Upper lobe of right lung (tissue), 1 donor: ENCODE measurements at regions not wholly inside any gene's neighbourhood (a gene's known extent, or its start where the extent isn't known, plus 50 kb on each side); places are given as distances from the start of the nearest gene placed in this dataset.

Experiments used
- ATAC-seq: fragments of 200-7000 bp; cut with Tn5 transposase; one replicate; pipeline ENCODE4 v1.9.1; 2020; ENCODE audit warnings: mild to moderate bottlenecking, moderate library complexity
- DNase-seq: peaks from one replicate; pipeline ENCODE4 v3.0.0-alpha.2; 2020
- H3K27ac ChIP-seq: fragments of 200-600 bp; one replicate; pipeline ENCODE4 v1.8.0; 2022
- H3K27me3 ChIP-seq: fragments of 200-600 bp; one replicate; pipeline ENCODE4 v1.8.0; 2022; ENCODE audit warnings: mild to moderate bottlenecking
- H3K36me3 ChIP-seq: fragments of 200-600 bp; one replicate; pipeline ENCODE4 v1.8.0; 2022
- H3K4me1 ChIP-seq: fragments of 200-600 bp; one replicate; pipeline ENCODE4 v1.8.0; 2022
- H3K4me3 ChIP-seq: fragments of 200-600 bp; one replicate; pipeline ENCODE4 v1.8.0; 2022; ENCODE audit warnings: mild to moderate bottlenecking
- H3K9me3 ChIP-seq: fragments of 200-600 bp; one replicate; pipeline ENCODE4 v1.8.0; 2022
- intact Hi-C: fragments of 100-400 bp; cut with DNase I; formaldehyde crosslinking; loops from one replicate; pipeline ENCODE4 v1.11.0; 2022
- TF ChIP-seq, protein P1 (sequence below): fragments of 200-600 bp; IDR thresholded peaks from one replicate; pipeline ENCODE4 v1.8.0; 2022; ENCODE audit warnings: antibody characterized with exemption
- donor health status: DM: no; HTN: yes; CAD: no; lungs with severe emphysema.

DNA sequence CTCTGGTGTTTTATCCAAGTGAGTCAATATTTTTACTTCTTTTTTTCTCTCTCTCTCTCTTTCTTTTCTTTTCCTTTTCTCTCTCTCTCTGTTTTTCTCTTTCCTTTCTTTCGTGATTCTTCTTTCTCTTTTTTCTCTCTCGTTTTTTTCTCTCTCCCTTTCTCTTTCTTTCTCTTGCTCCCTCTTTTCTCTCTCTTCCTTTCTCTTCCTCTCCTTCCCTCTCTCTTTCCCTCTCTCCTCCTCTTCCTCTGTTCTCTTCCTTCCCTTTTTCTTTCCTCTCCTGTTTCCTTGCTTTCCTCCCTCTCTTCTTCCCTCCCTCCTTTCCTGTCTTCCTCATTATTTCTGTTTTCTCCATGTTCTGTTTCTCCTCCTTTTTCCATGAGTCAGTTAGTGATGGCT lies 641.5 kb downstream of the FGF9 start:
- Histone ChIP-seq H3K9me3 (no peaks in the 10 kb centered on the region), H3K27ac (no peak overlapping the region)
- ATAC-seq, result no peak

DNA sequence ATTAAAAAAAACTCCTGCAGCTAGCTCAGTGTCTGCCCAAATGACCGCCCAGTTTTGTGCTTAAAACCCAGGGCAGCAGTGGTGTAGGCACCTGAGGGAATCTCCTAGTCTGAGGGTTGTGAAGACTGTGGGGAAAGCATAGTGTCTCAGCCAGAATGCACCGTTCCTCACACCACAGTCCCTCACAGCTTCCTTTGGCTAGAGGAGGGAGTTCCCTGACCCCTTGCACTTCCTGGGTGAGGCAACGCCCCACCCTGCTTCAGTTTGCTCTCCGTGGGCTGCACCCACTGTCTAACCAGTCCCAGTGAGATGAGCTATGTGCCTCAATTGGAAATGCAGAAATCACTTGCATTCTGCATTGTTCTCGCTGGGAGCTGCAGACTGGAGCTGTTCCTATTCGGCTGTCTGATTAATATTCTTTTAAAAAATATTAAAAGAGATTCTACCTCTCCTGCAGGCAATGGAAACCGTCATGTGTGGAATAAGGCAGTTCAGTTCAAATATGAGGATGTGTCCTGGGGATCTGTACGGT lies 645.7 kb downstream of the FGF9 start:
- TF ChIP-seq, protein P1, sequence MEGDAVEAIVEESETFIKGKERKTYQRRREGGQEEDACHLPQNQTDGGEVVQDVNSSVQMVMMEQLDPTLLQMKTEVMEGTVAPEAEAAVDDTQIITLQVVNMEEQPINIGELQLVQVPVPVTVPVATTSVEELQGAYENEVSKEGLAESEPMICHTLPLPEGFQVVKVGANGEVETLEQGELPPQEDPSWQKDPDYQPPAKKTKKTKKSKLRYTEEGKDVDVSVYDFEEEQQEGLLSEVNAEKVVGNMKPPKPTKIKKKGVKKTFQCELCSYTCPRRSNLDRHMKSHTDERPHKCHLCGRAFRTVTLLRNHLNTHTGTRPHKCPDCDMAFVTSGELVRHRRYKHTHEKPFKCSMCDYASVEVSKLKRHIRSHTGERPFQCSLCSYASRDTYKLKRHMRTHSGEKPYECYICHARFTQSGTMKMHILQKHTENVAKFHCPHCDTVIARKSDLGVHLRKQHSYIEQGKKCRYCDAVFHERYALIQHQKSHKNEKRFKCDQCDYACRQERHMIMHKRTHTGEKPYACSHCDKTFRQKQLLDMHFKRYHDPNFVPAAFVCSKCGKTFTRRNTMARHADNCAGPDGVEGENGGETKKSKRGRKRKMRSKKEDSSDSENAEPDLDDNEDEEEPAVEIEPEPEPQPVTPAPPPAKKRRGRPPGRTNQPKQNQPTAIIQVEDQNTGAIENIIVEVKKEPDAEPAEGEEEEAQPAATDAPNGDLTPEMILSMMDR, result no peak
- intact Hi-C loops, result no loop called here
- Histone ChIP-seq H3K9me3 (no peaks in the 10 kb centered on the region), H3K4me1 (no peaks in the 10 kb centered on the region), H3K4me3 (no peak overlapping the region), H3K36me3 (no peaks in the 10 kb centered on the region), H3K27ac (no peak overlapping the region), H3K27me3 (no peaks in the 10 kb centered on the region)
- ATAC-seq (no peak), DNase-seq (no peak)

More for the DNA sequence above, 641.5 kb downstream of the FGF9 start:
- H3K4me1 ChIP-seq, result no peaks in the 10 kb centered on the region
- intact Hi-C loops, result no loop called here
- TF ChIP-seq, protein P1, result no peak
- no peaks in the 10 kb centered on the region for H3K27me3 ChIP-seq
- no peak for DNase-seq
- no peaks in the 10 kb centered on the region for H3K36me3 ChIP-seq
- H3K4me3 ChIP-seq, result no peak overlapping the region

DNA sequence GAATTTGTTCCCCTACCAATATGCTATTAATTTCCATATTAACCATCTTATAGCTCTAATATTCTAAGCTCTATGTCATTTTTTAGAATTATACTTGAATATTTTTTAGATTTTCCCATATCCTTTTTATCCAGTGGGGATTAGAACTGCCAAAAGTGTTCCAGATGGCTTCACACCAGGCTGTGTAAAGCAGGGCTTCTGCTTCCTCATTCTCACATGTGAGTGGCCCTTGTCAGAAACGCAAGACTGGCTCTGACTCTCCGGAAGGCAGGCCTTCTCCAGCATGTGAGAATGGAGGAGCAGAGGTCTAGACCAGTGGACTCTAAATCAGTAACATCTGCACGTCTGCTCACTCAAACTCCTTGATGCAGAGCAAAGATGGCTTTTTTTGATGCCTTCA lies 650.1 kb downstream of the FGF9 start:
- DNase-seq, result no peak
- intact Hi-C loops, result no loop called here
- TF ChIP-seq, protein P1, result no peak
- Histone ChIP-seq H3K27ac (no peak overlapping the region), H3K9me3 (no peaks in the 10 kb centered on the region), H3K36me3 (no peaks in the 10 kb centered on the region), H3K4me1 (no peaks in the 10 kb centered on the region), H3K4me3 (no peak overlapping the region), H3K27me3 (no peaks in the 10 kb centered on the region)
- ATAC-seq, result no peak

DNA sequence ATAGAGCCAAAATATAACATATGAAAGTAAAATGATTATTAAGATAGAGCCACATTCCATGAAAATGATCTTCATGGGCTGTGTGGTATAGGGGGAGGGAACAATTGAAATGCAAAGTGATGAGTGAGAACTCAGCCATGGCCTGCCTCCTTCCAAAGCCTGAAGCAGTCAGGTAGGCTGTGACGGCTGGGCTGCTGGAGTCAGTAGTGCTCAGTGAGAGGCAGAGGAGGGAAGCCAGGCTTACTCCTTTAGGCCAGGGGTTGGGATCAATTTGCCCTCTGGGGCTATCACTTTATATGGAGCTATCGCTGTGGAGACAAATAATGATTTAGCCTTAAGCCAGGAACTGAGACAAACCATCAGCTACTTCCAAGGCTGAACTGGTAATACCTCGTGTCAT lies 654.9 kb downstream of the FGF9 start:
- no peak overlapping the region for H3K27ac ChIP-seq
- H3K36me3 ChIP-seq, result no peaks in the 10 kb centered on the region
- H3K4me3 ChIP-seq, result no peak overlapping the region
- no peaks in the 10 kb centered on the region for H3K27me3 ChIP-seq
- ATAC-seq, result no peak
- intact Hi-C loops, result no loop called here
- TF ChIP-seq, protein P1, result no peak
- H3K9me3 ChIP-seq, result no peaks in the 10 kb centered on the region
- no peaks in the 10 kb centered on the region for H3K4me1 ChIP-seq
- DNase-seq, result no peak

DNA sequence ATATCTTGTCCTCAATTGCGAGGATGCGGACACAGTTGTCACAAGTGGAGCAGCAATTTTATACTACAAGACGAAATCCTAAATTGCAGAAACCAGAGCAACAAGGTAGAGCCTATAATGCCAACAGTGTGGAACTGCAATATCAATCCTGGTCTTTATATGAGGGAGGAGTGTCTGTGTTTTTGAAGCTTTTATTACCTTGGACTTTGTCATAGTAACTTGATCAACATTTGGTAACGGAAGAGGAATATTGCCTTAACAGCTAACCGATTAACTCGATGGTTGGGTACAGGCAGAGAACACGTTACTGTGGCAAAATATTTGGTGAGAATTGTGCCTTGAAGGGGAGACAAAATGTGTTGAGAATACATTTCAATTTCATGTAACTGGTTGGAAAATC lies 661.5 kb downstream of the FGF9 start:
- intact Hi-C loops, result no loop called here
- Histone ChIP-seq H3K36me3 (no peaks in the 10 kb centered on the region), H3K27ac (no peak overlapping the region), H3K4me1 (no peaks in the 10 kb centered on the region), H3K4me3 (no peak overlapping the region), H3K27me3 (no peaks in the 10 kb centered on the region), H3K9me3 (no peaks in the 10 kb centered on the region)
- DNase-seq, result no peak
- ATAC-seq, result no peak
- TF ChIP-seq, protein P1, result no peak

DNA sequence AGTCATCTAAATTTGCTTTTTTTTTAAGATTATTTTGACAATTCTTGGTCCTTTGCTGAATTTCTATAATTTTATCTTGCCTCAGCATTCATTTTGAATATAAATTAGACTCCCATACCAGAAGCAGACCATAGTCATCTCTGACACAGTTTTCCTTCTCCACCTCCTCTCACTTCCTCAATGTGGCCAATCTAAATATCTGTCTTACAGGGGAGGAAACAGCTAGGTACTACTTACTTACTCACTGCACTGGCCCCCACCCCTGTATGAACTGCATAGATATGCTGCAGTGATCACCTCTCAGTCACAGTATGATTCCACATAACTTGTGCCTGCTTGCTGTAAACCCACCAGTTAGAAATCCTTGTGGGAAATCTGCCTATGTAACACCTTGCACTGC lies 665.6 kb downstream of the FGF9 start:
- ATAC-seq (no peak), DNase-seq (no peak)
- no peaks in the 10 kb centered on the region for H3K36me3 ChIP-seq
- H3K4me1 ChIP-seq, result no peaks in the 10 kb centered on the region
- intact Hi-C loops, result no loop called here
- H3K4me3 ChIP-seq, result no peak overlapping the region
- H3K27me3 ChIP-seq, result no peaks in the 10 kb centered on the region
- H3K27ac ChIP-seq, result no peak overlapping the region
- TF ChIP-seq, protein P1, result no peak
- H3K9me3 ChIP-seq, result no peaks in the 10 kb centered on the region
